ENCODE measurements at regions not wholly inside any gene's neighbourhood (a gene's known extent, or its start where the extent isn't known, plus 50 kb on each side); places are given as distances from the start of the nearest gene placed in this dataset.

GRCh38 chr2:150640039-150640438 lies 152.6 kb upstream of the RND3 start:
- no peak for DNase-seq

GRCh38 chr2:150639383-150639782 lies 151.9 kb upstream of the RND3 start:
- no peak for DNase-seq

- no peak for DNase-seq
These were observed 143.9 kb upstream of the RND3 start for GRCh38 chr2:150631236-150631821.

DNA sequence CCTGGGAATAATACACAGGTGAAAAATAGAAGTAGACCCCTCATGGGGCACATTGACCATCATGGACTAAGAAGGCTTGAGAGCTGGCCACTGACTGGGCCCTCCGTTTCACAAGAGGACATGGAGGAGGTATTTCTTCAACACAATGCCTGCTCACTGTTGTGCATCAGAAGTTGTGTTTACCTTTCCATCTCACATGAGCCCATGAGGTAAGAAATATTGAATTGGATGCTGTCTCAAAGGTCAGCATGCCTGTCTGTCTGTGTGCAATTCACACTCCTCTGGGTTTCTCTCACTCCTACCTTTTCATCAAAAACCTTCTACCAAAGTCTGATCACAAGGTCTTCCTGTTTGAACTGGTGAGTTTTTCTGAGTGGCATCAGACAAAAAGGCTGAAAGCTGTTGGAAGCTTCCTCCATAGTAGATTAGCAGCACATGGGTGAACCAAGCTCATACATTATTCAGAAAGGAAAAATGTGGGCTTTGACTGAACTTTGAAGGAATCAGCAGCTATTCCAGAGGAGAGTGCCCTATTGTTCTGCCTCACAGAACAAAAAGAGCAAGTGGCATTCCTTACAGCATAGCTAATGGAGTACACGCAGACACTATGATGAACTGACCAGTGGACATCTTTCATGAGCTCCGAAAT lies 143.2 kb upstream of the RND3 start:
- no peak for DNase-seq

GRCh38 chr2:150627526-150627925 lies 140.1 kb upstream of the RND3 start:
- DNase-seq: no peak

GRCh38 chr2:150626934-150627411 lies 139.5 kb upstream of the RND3 start:
- no peak for DNase-seq

DNA sequence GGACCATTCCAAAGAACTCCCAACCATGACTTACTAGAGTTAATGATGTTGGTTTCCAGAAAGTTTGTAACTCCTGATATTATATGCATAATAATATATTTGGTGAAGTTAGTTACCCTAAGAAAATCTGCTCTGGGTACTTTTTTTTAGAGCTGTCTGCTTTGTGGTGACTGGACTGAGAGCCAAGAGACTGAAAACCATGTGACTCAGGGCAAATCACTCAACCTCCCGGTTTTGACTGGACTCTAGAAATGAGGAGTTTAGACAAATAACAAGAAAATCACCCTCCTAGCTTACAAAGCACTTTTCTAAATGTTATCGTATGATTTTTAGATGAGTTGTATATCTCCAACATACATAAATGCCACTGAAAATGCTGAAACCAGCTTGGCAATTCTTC lies 138.3 kb upstream of the RND3 start:
- DNase-seq: no peak

DNA sequence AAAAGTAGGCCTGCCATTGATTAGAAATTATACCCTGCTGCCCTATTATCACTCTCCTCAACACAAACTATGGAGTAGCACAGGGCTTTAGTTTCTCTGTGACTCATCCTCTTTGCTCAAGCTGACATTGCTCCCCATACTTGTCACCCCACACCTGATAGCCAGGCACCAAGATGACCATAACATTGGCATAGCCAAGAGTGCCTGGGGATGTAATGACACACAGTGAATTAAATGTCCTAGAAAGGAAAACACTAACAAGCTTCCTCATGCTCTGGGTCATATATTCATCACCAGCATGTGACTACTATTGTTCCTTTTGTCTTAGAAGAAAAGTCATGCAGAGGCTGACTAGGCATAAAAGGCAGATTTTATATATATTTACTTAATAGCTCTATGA lies 137.8 kb upstream of the RND3 start:
- no peak for DNase-seq

GRCh38 chr2:150624001-150624401 lies 136.5 kb upstream of the RND3 start:
- no peak for DNase-seq

- no peak for DNase-seq
These were observed 134.2 kb upstream of the RND3 start for GRCh38 chr2:150621526-150622213.

DNA sequence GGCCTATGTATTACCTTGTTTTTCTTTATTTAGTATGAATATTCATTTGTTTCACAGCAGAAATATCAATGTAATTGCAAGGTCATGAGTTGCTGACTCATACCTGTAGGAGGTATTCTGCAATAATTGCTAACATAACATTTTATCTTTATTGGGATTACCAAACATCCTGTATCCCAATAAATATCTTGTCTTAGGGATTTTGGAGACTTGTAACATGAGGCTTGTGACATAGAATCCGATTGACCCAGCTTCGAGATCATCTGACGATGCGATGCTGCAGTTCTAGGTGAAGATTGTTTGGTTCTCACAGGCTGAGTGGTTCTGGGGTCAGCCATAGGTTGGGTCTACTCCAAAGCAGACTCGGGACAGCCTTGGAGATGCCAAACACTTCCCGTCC lies 133.4 kb upstream of the RND3 start:
- DNase-seq: no peak

GRCh38 chr2:150620416-150620815 lies 132.9 kb upstream of the RND3 start:
- DNase-seq: no peak

DNA sequence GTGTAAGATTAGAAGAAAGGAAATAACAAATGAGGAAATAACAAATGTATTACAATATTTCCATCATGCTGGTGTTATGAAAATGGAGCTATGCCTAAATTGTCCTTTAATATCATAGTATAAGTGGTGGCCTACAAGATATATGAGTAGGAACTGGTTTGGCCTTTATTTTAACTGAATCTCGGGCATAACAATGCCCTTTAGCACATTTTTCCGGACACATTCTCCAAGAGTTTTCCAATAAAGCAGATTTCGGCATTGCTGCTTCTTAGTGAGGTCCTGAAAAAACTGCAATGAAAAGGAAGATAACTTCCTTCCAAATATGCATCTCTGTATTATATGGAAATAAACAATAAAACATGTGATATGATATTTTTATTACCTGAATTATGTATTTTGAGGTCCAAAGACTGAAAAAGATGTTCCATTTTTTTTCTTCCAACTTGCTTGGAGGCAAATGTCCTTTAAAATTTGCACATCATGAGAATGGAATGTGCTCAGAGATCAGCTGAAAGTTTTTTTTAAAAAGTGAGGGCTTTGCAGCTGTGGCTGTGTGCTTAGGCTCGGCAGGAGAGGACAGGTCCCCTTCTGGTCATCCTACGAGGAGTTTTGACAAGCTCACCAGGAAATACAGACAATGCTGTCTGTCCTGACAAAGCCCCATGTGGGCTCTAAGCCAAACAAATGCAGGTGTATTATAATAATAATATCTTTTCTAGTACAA lies 132.3 kb upstream of the RND3 start:
- no peak for DNase-seq

DNA sequence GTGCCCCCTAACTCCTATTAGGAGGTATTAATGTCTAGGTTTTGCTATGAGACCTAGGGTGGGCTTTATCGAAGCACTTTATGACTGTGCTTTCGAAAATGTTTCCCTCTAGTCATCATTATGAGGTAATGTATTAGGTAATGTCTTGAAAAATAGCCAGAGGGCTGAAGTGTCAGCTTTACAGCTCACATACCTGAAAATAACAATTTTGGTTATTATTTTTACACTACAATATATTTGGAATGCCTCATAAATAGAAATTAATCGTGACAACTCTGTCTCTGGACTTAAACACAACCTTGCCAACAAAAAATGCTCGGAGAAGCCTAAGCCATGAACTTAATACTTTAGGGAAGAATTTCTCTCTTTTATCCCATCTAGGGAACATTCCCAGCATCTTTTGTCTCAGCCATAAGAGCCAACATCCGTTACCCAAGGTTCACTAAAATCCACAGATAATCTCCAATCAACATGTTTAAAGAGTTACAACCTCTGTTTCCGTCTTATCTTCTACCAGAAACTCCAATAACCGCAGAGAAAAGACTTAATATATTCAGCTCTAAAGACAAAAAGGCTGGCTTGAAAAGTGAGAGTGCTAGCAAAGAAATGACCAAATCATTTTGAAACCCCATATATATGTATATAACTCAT lies 130.9 kb upstream of the RND3 start:
- DNase-seq: no peak

DNA sequence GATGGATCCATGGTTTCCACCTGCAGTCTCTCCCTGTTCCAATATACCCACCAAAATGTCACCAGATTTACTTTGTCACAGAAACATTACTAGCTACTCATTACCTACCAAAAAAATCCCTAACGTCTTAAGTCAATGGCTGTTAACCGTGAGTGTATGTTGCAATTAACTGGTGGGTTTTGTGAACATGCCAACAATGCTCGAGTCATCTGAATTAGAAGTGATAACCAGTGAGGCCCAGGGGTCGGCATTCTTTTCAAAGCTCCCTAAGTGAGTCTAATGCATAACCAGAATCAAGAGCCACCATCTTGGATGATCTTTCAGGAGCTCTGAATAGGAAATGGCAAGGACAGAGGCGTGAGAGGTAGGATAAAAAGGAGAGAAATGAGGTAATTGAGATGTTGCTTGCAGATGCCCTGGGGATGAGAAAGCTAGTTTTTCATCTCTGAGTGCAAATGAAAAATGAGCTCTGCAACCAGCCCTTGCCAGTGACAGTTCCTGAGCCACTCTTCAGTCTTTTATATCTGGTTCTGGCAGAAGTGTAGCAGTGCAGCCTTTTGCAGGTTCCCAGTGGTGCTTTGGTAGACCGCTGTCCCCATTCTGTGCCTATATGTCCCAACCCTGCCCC lies 130.0 kb upstream of the RND3 start:
- DNase-seq: no peak

GRCh38 chr2:150612957-150613710 lies 125.7 kb upstream of the RND3 start:
- no peak for DNase-seq

- DNase-seq: no peak
These were observed 123.3 kb upstream of the RND3 start for GRCh38 chr2:150610670-150611279.

DNA sequence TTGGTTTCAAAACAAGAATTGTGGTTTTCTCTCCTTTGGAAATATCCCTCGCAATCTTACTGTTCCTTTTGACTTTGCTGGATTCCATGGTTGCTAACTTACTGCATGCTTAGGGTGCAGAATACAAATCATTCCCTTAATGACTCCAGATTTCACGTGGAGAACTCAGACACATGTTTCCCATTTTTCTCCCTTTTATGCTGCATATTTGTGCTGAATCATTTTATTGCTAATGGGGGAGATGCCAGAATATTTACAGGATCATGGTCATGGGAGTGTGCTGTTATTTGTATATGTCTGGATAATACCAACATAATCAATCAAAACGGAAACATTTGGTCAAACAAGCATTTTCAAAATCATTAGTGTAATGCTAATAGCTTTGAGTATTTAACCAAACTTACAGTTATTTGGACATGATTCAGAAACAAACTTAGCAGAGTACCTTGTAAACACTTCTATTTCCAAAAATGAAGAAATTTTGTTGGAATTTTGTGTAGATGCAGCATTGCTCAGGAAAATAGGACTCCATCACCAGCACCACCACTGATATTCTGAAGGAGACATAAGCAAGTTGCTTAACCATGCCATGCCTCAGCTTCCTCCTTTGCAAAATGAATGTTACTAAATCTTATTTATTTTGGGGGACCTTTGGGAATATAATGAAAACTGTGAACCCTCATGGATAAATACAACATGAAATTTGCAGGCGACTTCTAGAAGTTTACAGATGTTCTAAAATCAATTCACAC lies 122.5 kb upstream of the RND3 start:
- no peak for DNase-seq

- DNase-seq: no peak
These were observed 120.9 kb upstream of the RND3 start for GRCh38 chr2:150608341-150608740.

DNA sequence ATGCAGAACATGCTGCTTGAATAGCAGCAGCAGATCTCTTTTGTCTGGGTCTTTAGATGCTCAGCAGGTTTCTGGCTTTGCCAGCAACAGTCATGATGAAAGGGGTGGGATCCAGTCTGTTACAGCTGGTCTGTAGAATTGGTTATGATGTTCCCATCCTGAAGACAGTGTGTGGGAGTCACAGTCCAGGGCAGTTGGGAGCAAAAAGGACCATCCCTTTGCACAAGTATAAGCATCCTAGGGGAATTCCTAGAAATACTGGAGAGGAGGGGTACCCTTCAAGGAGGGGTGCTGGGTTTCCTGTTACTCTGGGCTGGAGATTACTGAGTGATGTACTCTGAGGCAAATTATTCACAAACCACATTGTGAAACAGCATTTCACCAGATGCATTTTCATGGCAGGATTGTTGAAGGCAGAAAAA lies 119.9 kb upstream of the RND3 start:
- no peak for DNase-seq
